ENCODE measurements at regions not wholly inside any gene's neighbourhood (a gene's known extent, or its start where the extent isn't known, plus 50 kb on each side); places are given as distances from the start of the nearest gene placed in this dataset.
"Not testable (repeated sequence)": the region's sequence is repeated elsewhere in the genome, so short reads cannot be mapped to it uniquely, and the experiment has no call there.

DNA sequence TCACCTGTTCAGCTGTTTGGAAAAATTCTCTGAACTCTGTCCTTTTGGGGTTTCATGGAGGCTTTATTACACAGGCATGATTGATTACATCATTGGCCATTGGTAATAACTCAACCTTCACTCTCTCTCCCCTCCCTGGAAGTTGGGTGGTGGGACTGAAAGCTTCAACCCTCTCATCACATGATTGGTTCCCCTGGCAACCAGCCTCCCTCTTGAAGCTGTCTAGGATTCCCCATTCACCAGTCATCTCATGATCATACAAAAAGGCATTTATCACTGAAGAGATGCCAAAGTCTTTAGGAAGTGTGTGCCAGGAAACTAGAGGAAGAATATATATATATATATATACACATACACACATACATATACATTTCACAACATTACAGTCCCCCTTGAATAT, 228.5 kb downstream of the ZNF326 start:
- H3K36me3 ChIP-seq (ENCODE audit: control insufficient read depth in 4 of 4, insufficient read depth in 4 of 4, low read length in 3 of 4) = no peaks in the 10 kb centered on the region
- H3K27ac ChIP-seq (ENCODE audit: insufficient read depth in 1 of 2, low read depth in 1 of 2, low read length in 2 of 2, poor library complexity in 1 of 2, severe bottlenecking in 2 of 2) = no peak overlapping the region
- no peaks in the 10 kb centered on the region for H3K27me3 ChIP-seq (replicated peaks in 2 of 5; ENCODE audit: control insufficient read depth in 4 of 5, insufficient read depth in 5 of 5, low read length in 4 of 5)
- peaks cover 0 to 3% (median 0%) of the 10 kb centered on the region in 4 experiments for H3K4me1 ChIP-seq (ENCODE audit: control extremely low read depth in 1 of 4, control insufficient read depth in 4 of 4, insufficient read depth in 4 of 4, low read length in 3 of 4)
- no peak overlapping the region for H3K4me3 ChIP-seq (ENCODE audit: control insufficient read depth in 1 of 7, extremely low read depth in 1 of 7, insufficient read depth in 4 of 7, low read depth in 2 of 7, low read length in 6 of 7)
- H3K9me3 ChIP-seq (ENCODE audit: control extremely low read depth in 1 of 5, control insufficient read depth in 4 of 5, insufficient read depth in 2 of 5, low read depth in 1 of 5, low read length in 4 of 5) = peaks cover 5 to 10% (median 6%) of the 10 kb centered on the region in 5 experiments
- no peak for DNase-seq
- POLR2A ChIA-PET = no interaction called here
- CTCF ChIA-PET = interaction anchor here (1.4 kb wide), 1 partner anchor 18 kb away, joined by 3 read pairs; no protein-coding TSS in a partner anchor

DNA sequence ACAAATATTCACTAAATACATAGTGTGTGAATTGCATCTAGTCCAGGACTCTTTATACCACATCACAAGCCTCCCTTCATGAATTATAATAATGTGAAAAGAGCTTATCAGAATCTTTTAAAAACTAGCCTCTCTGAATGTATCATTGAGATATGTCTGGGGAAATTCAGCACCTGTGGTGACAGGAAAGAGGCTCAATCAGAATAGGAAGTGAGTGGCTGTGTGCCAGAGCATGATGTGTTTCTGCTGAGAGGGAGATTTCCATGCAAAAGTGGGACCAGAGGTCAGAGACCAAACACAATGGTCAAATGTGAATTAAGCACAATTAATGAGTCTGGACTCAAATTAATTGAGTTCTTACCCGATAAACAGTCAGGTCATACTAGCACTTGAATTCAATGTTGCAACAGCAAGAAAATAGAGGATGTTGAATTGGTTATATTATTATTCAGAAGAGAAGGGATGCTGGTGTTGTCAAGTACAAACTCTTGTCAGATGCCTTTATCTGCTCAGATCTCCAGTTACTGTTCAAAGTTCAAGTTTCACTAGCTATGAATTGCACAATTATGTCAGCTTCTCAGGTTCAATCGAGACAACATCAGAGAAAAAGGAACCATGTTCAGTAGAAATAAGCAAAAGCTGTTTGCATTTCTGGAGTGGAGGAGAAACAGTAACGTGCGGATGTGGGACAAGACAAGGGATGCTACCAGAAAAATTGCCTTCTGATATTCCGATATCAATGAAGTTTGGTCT, 226.2 kb downstream of the ZNF326 start:
- peak in 2 of 3 donors; percentile 5 to 7 for DNase-seq
- Histone ChIP-seq H3K4me1 (ENCODE audit: control extremely low read depth in 1 of 4, control insufficient read depth in 4 of 4, insufficient read depth in 4 of 4, low read length in 3 of 4) (peaks cover 0 to 3% (median 0%) of the 10 kb centered on the region in 4 experiments), H3K27ac (ENCODE audit: insufficient read depth in 1 of 2, low read depth in 1 of 2, low read length in 2 of 2, poor library complexity in 1 of 2, severe bottlenecking in 2 of 2) (no peak overlapping the region), H3K27me3 (replicated peaks in 2 of 5; ENCODE audit: control insufficient read depth in 4 of 5, insufficient read depth in 5 of 5, low read length in 4 of 5) (no peaks in the 10 kb centered on the region), H3K9me3 (ENCODE audit: control extremely low read depth in 1 of 5, control insufficient read depth in 4 of 5, insufficient read depth in 2 of 5, low read depth in 1 of 5, low read length in 4 of 5) (peaks cover 1 to 10% (median 6%) of the 10 kb centered on the region in 5 experiments), H3K4me3 (ENCODE audit: control insufficient read depth in 1 of 7, extremely low read depth in 1 of 7, insufficient read depth in 4 of 7, low read depth in 2 of 7, low read length in 6 of 7) (no peak overlapping the region), H3K36me3 (ENCODE audit: control insufficient read depth in 4 of 4, insufficient read depth in 4 of 4, low read length in 3 of 4) (no peaks in the 10 kb centered on the region)
- 93% methylated on average over 4 of the region's 5 CpGs for WGBS (ENCODE audit: insufficient coverage)
- POLR2A ChIA-PET = no interaction called here
- CTCF ChIA-PET = no interaction called here

DNA sequence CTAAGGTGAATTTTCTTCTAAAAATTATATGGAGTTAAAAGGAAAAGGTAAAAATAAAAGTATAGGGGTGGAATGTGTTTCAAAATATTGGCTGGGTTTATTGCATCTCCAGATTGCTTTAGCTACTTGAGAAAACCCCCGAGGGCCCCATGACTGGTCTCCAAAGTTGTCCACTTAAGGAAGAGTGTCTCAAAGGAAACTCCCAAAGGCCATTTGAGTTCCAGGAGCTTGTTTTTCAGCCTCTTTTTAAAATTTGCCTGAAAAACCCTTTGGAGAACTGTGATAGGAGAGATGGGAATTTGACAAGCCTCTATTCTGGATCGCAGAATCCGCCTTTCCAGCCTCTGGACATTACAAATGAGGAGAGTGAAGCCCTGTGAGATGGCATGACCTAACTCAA, 225.6 kb downstream of the ZNF326 start:
- Histone ChIP-seq H3K36me3 (ENCODE audit: control insufficient read depth in 4 of 4, insufficient read depth in 4 of 4, low read length in 3 of 4) (no peaks in the 10 kb centered on the region), H3K4me1 (ENCODE audit: control extremely low read depth in 1 of 4, control insufficient read depth in 4 of 4, insufficient read depth in 4 of 4, low read length in 3 of 4) (peaks cover 0 to 3% (median 0%) of the 10 kb centered on the region in 4 experiments), H3K9me3 (ENCODE audit: control extremely low read depth in 1 of 5, control insufficient read depth in 4 of 5, insufficient read depth in 2 of 5, low read depth in 1 of 5, low read length in 4 of 5) (peaks cover 0 to 5% (median 3%) of the 10 kb centered on the region in 5 experiments), H3K27me3 (replicated peaks in 2 of 5; ENCODE audit: control insufficient read depth in 4 of 5, insufficient read depth in 5 of 5, low read length in 4 of 5) (no peaks in the 10 kb centered on the region), H3K4me3 (ENCODE audit: control insufficient read depth in 1 of 7, extremely low read depth in 1 of 7, insufficient read depth in 4 of 7, low read depth in 2 of 7, low read length in 6 of 7) (no peak overlapping the region), H3K27ac (ENCODE audit: insufficient read depth in 1 of 2, low read depth in 1 of 2, low read length in 2 of 2, poor library complexity in 1 of 2, severe bottlenecking in 2 of 2) (no peak overlapping the region)
- 95% methylated on average over 3 of the region's 3 CpGs for WGBS (ENCODE audit: insufficient coverage)
- ChIA-PET CTCF (no interaction called here), POLR2A (no interaction called here)
- no peak for DNase-seq

DNA sequence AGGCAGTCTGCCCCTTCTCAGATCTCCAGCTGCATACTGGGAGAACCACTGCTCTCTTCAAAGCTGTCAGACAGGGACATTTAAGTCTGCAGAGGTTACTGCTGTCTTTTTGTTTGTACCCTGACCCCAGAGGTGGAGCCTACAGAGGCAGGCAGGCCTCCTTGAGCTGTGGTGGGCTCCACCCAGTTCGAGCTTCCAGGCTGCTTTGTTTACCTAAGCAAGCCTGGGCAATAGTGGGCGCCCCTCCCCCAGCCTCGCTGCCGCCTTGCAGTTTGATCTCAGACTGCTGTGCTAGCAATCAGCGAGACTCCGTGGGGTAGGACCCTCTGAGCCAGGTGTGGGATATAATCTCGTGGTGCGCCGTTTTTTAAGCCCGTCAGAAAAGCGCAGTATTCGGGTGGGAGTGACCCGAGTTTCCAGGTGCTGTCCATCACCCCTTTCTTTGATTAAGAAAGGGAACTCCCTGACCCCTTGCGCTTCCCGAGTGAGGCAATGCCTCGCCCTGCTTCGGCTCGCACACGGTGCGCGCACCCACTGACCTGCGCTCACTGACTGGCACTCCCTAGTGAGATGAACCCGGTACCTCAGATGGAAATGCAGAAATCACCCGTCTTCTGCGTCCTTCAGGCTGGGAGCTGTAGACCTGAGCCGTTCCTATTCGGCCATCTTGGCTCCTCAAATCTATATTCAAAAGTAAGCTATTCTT, 224.4 kb downstream of the ZNF326 start:
- POLR2A ChIA-PET = not testable (repeated sequence)
- WGBS (ENCODE audit: insufficient coverage) = 74% methylated on average over 10 of the region's 27 CpGs

DNA sequence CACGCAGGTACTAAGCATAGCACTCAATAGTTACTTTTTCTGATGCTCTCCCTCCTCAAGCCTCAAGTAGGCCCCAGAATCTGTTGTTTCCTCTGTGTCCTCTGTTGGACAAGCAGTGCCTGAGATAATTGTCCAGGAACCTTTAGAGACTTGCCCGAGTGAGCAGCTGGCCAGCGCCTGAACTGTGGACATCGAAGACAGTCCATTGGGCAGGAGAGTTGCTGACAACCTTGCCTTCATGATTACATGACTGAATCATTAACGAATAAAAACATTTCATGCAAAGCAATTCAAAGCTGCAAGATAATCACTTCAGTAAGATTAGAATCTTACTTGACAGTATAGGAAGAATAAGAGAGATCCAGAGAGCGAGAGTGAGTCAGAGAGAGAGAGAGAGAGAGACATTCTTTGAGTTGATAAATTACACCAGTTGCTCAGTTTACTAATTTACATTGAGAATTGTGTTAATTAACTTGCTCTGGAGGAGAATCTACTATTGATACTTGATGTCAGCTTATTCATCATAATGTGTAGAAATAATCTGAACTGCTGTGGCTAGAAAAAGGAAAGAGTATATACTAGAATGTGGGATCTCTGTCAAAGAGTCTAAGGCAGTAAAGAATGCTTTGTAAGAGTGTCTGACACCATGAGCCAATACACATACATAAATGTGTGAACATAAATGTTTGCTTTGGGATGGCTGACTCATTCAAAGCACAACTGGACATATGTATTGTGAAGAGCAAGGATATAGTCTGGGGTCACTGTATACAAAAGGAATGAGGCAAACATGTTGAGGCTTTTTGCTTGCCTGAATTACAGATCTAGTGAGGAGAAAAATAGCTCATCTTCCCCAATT, 216.0 kb downstream of the ZNF326 start:
- no peaks in the 10 kb centered on the region for H3K4me1 ChIP-seq (ENCODE audit: control extremely low read depth in 1 of 4, control insufficient read depth in 4 of 4, insufficient read depth in 4 of 4, low read length in 3 of 4)
- POLR2A ChIA-PET = no interaction called here
- no peaks in the 10 kb centered on the region for H3K36me3 ChIP-seq (ENCODE audit: control insufficient read depth in 4 of 4, insufficient read depth in 4 of 4, low read length in 3 of 4)
- no peak overlapping the region for H3K4me3 ChIP-seq (ENCODE audit: control insufficient read depth in 1 of 7, extremely low read depth in 1 of 7, insufficient read depth in 4 of 7, low read depth in 2 of 7, low read length in 6 of 7)
- H3K27me3 ChIP-seq (replicated peaks in 2 of 5; ENCODE audit: control insufficient read depth in 4 of 5, insufficient read depth in 5 of 5, low read length in 4 of 5) = no peaks in the 10 kb centered on the region
- H3K9me3 ChIP-seq (ENCODE audit: control extremely low read depth in 1 of 5, control insufficient read depth in 4 of 5, insufficient read depth in 2 of 5, low read depth in 1 of 5, low read length in 4 of 5) = peaks cover 0 to 2% (median 0%) of the 10 kb centered on the region in 5 experiments
- H3K27ac ChIP-seq (ENCODE audit: insufficient read depth in 1 of 2, low read depth in 1 of 2, low read length in 2 of 2, poor library complexity in 1 of 2, severe bottlenecking in 2 of 2) = no peak overlapping the region
- DNase-seq = no peak
- WGBS (ENCODE audit: insufficient coverage) = 89% methylated on average over 3 of the region's 6 CpGs
- CTCF ChIA-PET = no interaction called here

More for the DNA sequence above, 224.4 kb downstream of the ZNF326 start:
- H3K4me1 ChIP-seq (ENCODE audit: control extremely low read depth in 1 of 4, control insufficient read depth in 4 of 4, insufficient read depth in 4 of 4, low read length in 3 of 4); H3K9me3 ChIP-seq (ENCODE audit: control extremely low read depth in 1 of 5, control insufficient read depth in 4 of 5, insufficient read depth in 2 of 5, low read depth in 1 of 5, low read length in 4 of 5); H3K27me3 ChIP-seq (replicated peaks in 2 of 5; ENCODE audit: control insufficient read depth in 4 of 5, insufficient read depth in 5 of 5, low read length in 4 of 5); H3K36me3 ChIP-seq (ENCODE audit: control insufficient read depth in 4 of 4, insufficient read depth in 4 of 4, low read length in 3 of 4); DNase-seq; CTCF ChIA-PET; H3K4me3 ChIP-seq (ENCODE audit: control insufficient read depth in 1 of 7, extremely low read depth in 1 of 7, insufficient read depth in 4 of 7, low read depth in 2 of 7, low read length in 6 of 7); H3K27ac ChIP-seq (ENCODE audit: insufficient read depth in 1 of 2, low read depth in 1 of 2, low read length in 2 of 2, poor library complexity in 1 of 2, severe bottlenecking in 2 of 2): not testable (repeated sequence)

DNA sequence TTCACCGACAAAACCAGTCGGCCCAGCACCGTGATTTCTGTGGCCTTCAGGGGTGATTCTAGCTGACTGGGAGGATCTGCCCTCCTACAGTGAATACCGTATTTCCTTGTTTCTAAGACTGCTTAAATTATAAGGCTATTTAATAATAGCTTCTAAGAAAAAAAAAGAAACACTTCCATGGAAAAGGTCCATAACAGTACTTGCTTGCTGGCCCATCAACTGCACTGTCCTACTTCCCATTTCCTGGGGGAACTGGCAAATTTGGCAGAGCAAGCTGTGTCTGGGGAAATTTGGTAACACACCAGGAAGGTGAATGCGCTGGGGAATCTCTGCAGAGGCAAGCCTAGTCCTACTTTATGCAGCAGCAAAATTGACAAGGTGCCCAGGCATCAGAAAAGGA, 214.0 kb downstream of the ZNF326 start:
- Histone ChIP-seq H3K36me3 (ENCODE audit: control insufficient read depth in 4 of 4, insufficient read depth in 4 of 4, low read length in 3 of 4) (no peaks in the 10 kb centered on the region), H3K4me1 (ENCODE audit: control extremely low read depth in 1 of 4, control insufficient read depth in 4 of 4, insufficient read depth in 4 of 4, low read length in 3 of 4) (peaks cover 0 to 5% (median 0%) of the 10 kb centered on the region in 4 experiments), H3K27ac (ENCODE audit: insufficient read depth in 1 of 2, low read depth in 1 of 2, low read length in 2 of 2, poor library complexity in 1 of 2, severe bottlenecking in 2 of 2) (no peak overlapping the region), H3K27me3 (replicated peaks in 2 of 5; ENCODE audit: control insufficient read depth in 4 of 5, insufficient read depth in 5 of 5, low read length in 4 of 5) (no peaks in the 10 kb centered on the region), H3K4me3 (ENCODE audit: control insufficient read depth in 1 of 7, extremely low read depth in 1 of 7, insufficient read depth in 4 of 7, low read depth in 2 of 7, low read length in 6 of 7) (no peak overlapping the region), H3K9me3 (ENCODE audit: control extremely low read depth in 1 of 5, control insufficient read depth in 4 of 5, insufficient read depth in 2 of 5, low read depth in 1 of 5, low read length in 4 of 5) (no peaks in the 10 kb centered on the region)
- POLR2A ChIA-PET = no interaction called here
- no peak for DNase-seq
- CTCF ChIA-PET = interaction anchor here (1.1 kb wide), 1 partner anchor 9 kb away, joined by 4 read pairs; no protein-coding TSS in a partner anchor
- 90% methylated on average over 1 of the region's 5 CpGs for WGBS (ENCODE audit: insufficient coverage)
